ENCODE measurements at regions not wholly inside any gene's neighbourhood (a gene's known extent, or its start where the extent isn't known, plus 50 kb on each side); places are given as distances from the start of the nearest gene placed in this dataset.

DNA sequence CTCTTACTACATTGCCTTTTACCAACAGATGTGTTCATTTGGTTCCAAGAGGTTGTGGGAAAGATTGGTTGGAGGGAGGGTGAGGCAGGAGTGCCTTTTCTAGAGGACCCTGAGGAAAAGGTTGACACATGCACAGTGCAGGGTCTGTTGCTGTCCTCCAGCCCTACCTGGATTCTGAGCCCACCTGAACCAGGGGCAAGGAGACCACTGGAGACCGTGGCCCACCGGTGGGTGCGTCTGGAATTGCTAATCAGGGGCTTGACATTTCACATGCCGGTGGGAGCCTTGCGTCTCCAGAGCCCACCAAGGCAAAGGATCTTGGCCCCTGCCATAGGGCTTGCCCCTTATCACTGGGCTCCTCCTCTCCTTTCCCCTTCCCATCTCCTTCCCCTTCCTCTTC, 80.4 kb upstream of the ZBED5 start:
- TF ChIP-seq, protein P1, sequence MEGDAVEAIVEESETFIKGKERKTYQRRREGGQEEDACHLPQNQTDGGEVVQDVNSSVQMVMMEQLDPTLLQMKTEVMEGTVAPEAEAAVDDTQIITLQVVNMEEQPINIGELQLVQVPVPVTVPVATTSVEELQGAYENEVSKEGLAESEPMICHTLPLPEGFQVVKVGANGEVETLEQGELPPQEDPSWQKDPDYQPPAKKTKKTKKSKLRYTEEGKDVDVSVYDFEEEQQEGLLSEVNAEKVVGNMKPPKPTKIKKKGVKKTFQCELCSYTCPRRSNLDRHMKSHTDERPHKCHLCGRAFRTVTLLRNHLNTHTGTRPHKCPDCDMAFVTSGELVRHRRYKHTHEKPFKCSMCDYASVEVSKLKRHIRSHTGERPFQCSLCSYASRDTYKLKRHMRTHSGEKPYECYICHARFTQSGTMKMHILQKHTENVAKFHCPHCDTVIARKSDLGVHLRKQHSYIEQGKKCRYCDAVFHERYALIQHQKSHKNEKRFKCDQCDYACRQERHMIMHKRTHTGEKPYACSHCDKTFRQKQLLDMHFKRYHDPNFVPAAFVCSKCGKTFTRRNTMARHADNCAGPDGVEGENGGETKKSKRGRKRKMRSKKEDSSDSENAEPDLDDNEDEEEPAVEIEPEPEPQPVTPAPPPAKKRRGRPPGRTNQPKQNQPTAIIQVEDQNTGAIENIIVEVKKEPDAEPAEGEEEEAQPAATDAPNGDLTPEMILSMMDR (IDR thresholded peaks at IDR 0.05; ENCODE audit: insufficient read depth, low read length) = no peak
- no peak for DNase-seq (ENCODE audit: low read depth)
- no peak overlapping the region for H3K4me3 ChIP-seq (ENCODE audit: low read depth, low read length)

DNA sequence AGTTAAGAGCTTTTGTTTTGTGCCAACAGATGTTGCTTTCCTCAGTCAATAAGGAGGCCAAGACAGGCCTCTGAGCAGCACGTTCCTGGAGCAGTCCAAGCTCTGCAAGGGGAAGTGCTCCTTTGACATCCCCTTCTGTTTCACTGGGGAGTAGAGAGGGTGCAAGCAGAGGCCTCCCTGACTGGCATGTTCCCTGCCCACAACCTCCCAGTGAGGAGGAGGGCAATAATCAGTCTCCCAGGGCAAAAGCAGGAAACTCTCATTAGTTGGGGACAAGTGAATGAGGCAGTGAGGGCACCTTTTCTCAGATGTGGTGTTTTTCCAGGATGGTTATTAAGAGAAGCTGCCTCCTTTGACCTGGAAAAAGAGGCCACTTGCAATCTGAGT, 79.5 kb upstream of the ZBED5 start:
- TF ChIP-seq, protein P1 (IDR thresholded peaks at IDR 0.05; ENCODE audit: insufficient read depth, low read length) = no peak
- no peak overlapping the region for H3K4me3 ChIP-seq (ENCODE audit: low read depth, low read length)
- DNase-seq (ENCODE audit: low read depth) = no peak

DNA sequence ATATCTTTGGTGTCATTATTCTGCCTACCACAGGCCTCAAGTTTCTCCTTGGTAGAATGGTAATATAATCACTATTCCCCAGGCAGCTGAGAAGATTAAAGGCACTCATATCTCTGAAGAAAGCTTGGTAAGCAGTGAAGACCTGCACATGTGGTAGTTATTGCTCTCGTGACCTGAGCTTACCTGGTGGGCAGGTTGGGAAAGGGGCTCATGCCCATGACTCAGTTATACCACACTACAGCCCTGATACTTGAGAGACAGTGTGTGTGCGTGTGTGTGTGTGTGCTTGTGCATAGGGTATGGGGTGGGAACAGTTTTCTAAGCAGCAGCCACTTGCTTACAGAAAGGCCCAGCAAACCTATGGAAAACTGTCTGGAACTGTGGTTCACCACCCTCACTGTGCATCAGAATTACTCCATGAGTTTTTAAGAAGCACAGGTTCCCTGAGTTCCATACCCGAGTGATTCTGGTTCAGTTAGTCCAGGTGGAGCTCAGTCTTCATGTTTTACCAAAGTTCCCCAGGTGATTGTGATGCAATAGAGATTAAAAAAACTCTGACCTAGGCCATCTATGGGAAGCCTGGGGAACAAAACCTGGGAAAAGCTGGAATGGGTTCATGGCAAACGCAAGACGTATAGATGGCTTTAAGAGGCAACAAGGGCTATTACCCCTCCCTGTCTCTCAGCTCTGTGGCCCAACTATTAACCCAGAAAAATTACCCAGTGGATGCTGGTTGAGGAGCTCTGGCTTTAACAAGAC, 79.0 kb upstream of the ZBED5 start:
- H3K4me3 ChIP-seq (ENCODE audit: low read depth, low read length) = no peak overlapping the region
- DNase-seq (ENCODE audit: low read depth) = no peak
- TF ChIP-seq, protein P1 (IDR thresholded peaks at IDR 0.05; ENCODE audit: insufficient read depth, low read length) = no peak

DNA sequence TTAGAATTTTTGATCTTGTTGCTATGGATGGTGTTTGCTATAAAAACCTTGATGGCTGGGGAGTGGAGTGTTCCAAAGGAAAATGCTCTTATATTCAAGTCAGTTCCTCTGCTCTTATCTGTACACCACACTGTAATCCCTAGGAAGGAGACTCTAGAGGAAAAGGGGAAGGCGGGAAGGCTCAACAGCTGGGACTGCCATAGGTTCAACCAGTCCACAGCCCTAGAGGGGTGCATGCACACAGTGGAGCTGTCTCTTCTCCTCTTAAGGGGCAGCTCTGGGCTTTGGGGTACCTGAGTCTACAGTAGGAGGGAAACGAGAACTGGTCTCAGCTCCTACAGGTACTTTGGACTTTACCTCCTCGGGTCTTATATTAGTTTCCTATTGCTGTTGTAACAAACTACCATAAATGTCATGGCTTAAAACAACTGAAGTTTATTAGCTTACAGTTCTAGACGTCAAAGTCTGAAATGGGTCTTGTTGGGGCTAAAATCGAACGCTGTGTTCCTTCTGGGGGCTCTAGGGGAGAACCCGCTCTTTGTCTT, 77.2 kb upstream of the ZBED5 start:
- TF ChIP-seq, protein P1 (IDR thresholded peaks at IDR 0.05; ENCODE audit: insufficient read depth, low read length) = no peak
- no peak for DNase-seq (ENCODE audit: low read depth)
- H3K4me3 ChIP-seq (ENCODE audit: low read depth, low read length) = no peak overlapping the region

DNA sequence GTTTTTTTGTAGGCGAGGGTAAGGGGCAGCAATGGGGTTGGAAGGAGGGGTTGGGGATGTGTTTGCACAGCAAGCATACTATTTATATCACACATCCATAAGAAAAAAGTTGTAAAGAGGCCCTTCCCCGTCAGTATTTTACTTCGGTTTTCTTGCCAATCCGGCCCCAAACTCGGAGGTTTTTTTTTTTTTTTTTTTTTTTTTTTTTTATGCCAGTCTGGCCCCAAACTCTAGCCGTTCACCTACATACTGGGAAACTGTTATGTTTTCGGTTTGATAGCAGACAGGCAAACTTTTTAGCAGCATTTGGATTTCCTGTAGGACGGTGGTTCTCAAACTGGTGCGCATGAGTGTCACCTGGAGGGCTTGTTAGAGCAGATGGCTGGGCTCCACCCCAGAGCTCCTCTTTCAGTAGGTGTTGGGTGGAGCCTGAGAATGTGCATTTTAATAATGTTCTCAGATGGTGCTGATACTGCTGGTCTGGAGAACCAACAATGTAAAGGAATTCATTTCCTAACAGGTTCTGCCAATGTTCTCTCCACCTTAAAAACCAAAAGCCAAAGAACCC, 76.5 kb upstream of the ZBED5 start:
- DNase-seq (ENCODE audit: low read depth) = no peak
- TF ChIP-seq, protein P1 (IDR thresholded peaks at IDR 0.05; ENCODE audit: insufficient read depth, low read length) = no peak

DNA sequence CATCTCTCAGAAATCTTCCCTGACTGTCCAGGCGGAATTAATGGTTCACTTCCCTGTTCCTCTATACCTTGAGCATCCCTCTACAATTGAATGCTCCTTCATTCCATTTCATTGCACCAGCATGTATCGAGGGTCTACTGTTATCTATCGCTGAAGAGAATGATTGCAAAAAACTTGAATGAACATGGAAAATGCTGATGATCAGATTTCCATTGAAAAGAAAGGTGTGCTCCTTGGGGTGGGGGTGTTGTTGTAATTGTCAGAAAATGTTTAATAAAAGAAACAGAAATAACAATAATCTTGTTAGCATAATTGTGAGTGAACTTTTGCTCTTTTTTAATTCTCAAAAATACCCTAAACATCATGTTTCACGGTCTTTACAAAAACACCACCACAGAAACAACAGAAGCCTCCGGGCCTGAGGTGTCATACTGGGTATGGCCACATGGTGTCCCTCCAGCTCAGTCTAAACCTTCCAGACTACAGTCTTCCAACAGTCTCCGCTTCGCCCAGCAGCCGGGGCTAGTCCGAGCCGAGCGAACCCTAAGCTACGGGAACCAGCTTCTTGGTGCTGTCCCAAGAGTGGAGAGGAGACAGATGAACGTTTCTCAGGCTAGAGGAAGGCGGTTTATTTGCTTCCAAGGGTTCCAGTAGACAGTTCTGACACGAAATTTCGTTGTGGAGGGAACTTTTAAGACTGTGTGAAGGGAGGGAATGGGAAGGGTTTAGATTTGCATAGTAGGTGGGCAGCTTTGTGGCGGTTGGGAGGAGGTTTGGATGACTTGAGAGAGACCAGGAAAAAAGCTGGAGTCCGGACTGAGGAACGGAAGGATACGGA, 75.8 kb upstream of the ZBED5 start:
- H3K4me3 ChIP-seq (ENCODE audit: low read depth, low read length) = peak overlapping the region; percentile 73
- peak; percentile 96 for DNase-seq (ENCODE audit: low read depth)
- TF ChIP-seq, protein P1 (IDR thresholded peaks at IDR 0.05; ENCODE audit: insufficient read depth, low read length) = peak; percentile 93

More for the DNA sequence above, 76.5 kb upstream of the ZBED5 start:
- H3K4me3 ChIP-seq (ENCODE audit: low read depth, low read length) = peak overlapping the region; percentile 73
